ENCODE measurements at regions not wholly inside any gene's neighbourhood (a gene's known extent, or its start where the extent isn't known, plus 50 kb on each side); places are given as distances from the start of the nearest gene placed in this dataset.

GRCh38 chr20:39943336-39943735 is 745.7 kb downstream of the MAFB start (continued):
- TF ChIP-seq REST (IDR thresholded peaks at IDR 0.05; ENCODE audit: unreplicated experiment) (no peak), ZNF462 (CRISPR knock-in tag; IDR thresholded peaks at IDR 0.05) (no peak)

GRCh38 chr20:39941245-39941644 is 747.8 kb downstream of the MAFB start:
- Histone ChIP-seq H3K27me3 (ENCODE audit: insufficient read depth) (no peaks in the 10 kb centered on the region), H4K20me1 (replicated peaks; ENCODE audit: insufficient read depth) (no peaks in the 10 kb centered on the region), H3K4me3 (no peak overlapping the region), H3K36me3 (ENCODE audit: insufficient read depth) (no peaks in the 10 kb centered on the region), H3K27ac (ENCODE audit: low read depth) (no peak overlapping the region), H3K4me2 (no peak overlapping the region), H3K9me2 (ENCODE audit: insufficient read depth) (peaks cover 8% of the 10 kb centered on the region; the same call in 1 of the 2 replicates), H3K4me1 (ENCODE audit: insufficient read depth) (0 out of 2 replicates have a peak, but pooled peaks cover 3% of the 10 kb centered on the region), H3F3A (replicated peaks; ENCODE audit: low read depth) (no peaks in the 10 kb centered on the region), H2AFZ (no peak overlapping the region), H3K79me2 (replicated peaks; ENCODE audit: insufficient read depth) (no peaks in the 10 kb centered on the region)
- no peak overlapping the region for H3K4me3 Mint-ChIP-seq
- H3K4me1 Mint-ChIP-seq, result no peaks in the 10 kb centered on the region
- no peaks in the 10 kb centered on the region for H3K27me3 Mint-ChIP-seq (ENCODE audit: insufficient read depth, low read depth, poor library complexity)
- no peaks in the 10 kb centered on the region for H3K9me3 Mint-ChIP-seq
- TF ChIP-seq CREB1 (CRISPR knock-in tag; IDR thresholded peaks at IDR 0.05; ENCODE audit: low read depth) (no peak), ZNF331 (CRISPR knock-in tag; IDR thresholded peaks at IDR 0.05; ENCODE audit: low read depth) (no peak), ZNF114 (CRISPR knock-in tag; IDR thresholded peaks at IDR 0.05) (no peak)
- ATAC-seq, result no peak
- H3K27ac Mint-ChIP-seq, result no peak overlapping the region
- peaks cover 2% of the 10 kb centered on the region; the same call in 1 of the 3 replicates for H3K36me3 Mint-ChIP-seq (ENCODE audit: low read depth)
- DNase-seq (ENCODE audit: low spot score), result no peak
